ENCODE measurements at regions not wholly inside any gene's neighbourhood (a gene's known extent, or its start where the extent isn't known, plus 50 kb on each side); places are given as distances from the start of the nearest gene placed in this dataset.

- Histone ChIP-seq H3K27me3 (no peaks in the 10 kb centered on the region), H3K4me1 (no peaks in the 10 kb centered on the region), H3K27ac (no peak overlapping the region), H3K4me3 (no peak overlapping the region), H3K9me3 (peaks cover 0 to 44% (median 16%) of the 10 kb centered on the region in 12 donors), H3K36me3 (no peaks in the 10 kb centered on the region)
- WGBS, 4 donors: 54 to 73% (median 68%) methylated on average over 1 of the region's 1 CpG
- intact Hi-C loops (cut with DNase I): no loop called here
- no peak for TF ChIP-seq POLR2A (IDR thresholded peaks at IDR 0.05)
- TF ChIP-seq, protein P1, sequence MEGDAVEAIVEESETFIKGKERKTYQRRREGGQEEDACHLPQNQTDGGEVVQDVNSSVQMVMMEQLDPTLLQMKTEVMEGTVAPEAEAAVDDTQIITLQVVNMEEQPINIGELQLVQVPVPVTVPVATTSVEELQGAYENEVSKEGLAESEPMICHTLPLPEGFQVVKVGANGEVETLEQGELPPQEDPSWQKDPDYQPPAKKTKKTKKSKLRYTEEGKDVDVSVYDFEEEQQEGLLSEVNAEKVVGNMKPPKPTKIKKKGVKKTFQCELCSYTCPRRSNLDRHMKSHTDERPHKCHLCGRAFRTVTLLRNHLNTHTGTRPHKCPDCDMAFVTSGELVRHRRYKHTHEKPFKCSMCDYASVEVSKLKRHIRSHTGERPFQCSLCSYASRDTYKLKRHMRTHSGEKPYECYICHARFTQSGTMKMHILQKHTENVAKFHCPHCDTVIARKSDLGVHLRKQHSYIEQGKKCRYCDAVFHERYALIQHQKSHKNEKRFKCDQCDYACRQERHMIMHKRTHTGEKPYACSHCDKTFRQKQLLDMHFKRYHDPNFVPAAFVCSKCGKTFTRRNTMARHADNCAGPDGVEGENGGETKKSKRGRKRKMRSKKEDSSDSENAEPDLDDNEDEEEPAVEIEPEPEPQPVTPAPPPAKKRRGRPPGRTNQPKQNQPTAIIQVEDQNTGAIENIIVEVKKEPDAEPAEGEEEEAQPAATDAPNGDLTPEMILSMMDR (IDR thresholded peaks at IDR 0.05): no peak
- no peak for DNase-seq
- no peak for ATAC-seq
Observed at GRCh38 chr5:125536582-125536981, 790.1 kb upstream of the ZNF608 start.

DNA sequence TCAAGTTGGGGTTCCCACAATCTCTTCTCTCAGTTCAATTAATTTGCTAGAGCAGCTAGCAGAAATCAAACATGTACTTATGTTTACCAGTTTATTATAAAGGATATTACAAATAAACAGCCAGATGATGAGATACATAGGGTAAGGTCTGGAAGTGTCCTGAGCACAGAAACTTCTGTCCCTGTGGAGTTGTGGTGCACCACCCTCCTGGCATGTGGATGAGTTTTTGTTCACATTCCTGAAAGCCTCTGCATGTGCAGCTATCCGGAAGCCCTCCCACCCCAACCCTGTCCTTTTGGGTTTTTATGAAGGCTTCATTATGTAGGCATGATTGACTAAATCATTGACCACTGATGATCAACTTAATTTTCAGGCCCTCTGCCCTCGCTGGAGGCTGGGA is 791.2 kb upstream of the ZNF608 start:
- no peak for DNase-seq
- intact Hi-C loops (cut with DNase I): no loop called here
- H3K4me3 ChIP-seq: no peak overlapping the region
- no peaks in the 10 kb centered on the region for H3K4me1 ChIP-seq
- WGBS, 4 donors: 90 to 91% (median 90%) methylated on average over 2 of the region's 2 CpGs
- no peaks in the 10 kb centered on the region for H3K27me3 ChIP-seq
- TF ChIP-seq, protein P1 (IDR thresholded peaks at IDR 0.05): no peak
- TF ChIP-seq POLR2A (IDR thresholded peaks at IDR 0.05): no peak
- no peaks in the 10 kb centered on the region for H3K36me3 ChIP-seq
- no peak for ATAC-seq
- H3K27ac ChIP-seq: no peak overlapping the region
- H3K9me3 ChIP-seq: peaks cover 0 to 44% (median 16%) of the 10 kb centered on the region in 12 donors

DNA sequence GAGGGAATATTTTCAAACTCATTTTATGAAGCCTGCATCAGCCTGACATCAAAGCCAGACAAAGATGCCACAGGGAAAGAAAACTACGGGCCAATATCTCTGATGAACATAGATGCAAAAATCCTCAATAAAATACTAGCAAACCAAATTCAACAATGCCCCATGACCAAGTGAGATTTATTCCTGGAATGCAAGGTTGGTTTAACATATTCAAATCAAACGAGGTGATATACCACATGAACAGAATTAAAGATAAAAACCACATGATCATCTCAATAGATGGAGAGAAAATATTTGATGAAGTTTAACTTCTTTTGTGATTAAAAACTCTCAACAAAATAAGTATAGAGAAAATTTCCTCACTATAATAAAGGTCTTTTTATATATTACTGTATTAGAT is 792.0 kb upstream of the ZNF608 start:
- Histone ChIP-seq H3K9me3 (peaks cover 0 to 39% (median 15%) of the 10 kb centered on the region in 12 donors), H3K27me3 (no peaks in the 10 kb centered on the region), H3K4me1 (no peaks in the 10 kb centered on the region), H3K4me3 (no peak overlapping the region), H3K36me3 (no peaks in the 10 kb centered on the region), H3K27ac (no peak overlapping the region)
- ATAC-seq: no peak
- TF ChIP-seq, protein P1 (IDR thresholded peaks at IDR 0.05): no peak
- no peak for TF ChIP-seq POLR2A (IDR thresholded peaks at IDR 0.05)
- 82 to 93% (median 88%) methylated on average over 2 of the region's 2 CpGs for WGBS, 4 donors
- DNase-seq: no peak
- intact Hi-C loops (cut with DNase I): no loop called here

- Histone ChIP-seq H3K27me3 (no peaks in the 10 kb centered on the region), H3K27ac (no peak overlapping the region), H3K36me3 (no peaks in the 10 kb centered on the region), H3K9me3 (peaks cover 0 to 31% (median 11%) of the 10 kb centered on the region in 12 donors), H3K4me3 (no peak overlapping the region), H3K4me1 (no peaks in the 10 kb centered on the region)
- no peak for DNase-seq
- no peak for TF ChIP-seq POLR2A (IDR thresholded peaks at IDR 0.05)
- TF ChIP-seq, protein P1 (IDR thresholded peaks at IDR 0.05): no peak
- no peak for ATAC-seq
- intact Hi-C loops (cut with DNase I): no loop called here
- 90 to 96% (median 93%) methylated on average over 2 of the region's 2 CpGs for WGBS, 4 donors
Observed at GRCh38 chr5:125541085-125541484, 794.6 kb upstream of the ZNF608 start.
